Rectal smooth muscle tissue (tissue), 1 donor: ENCODE measurements at regions not wholly inside any gene's neighbourhood (a gene's known extent, or its start where the extent isn't known, plus 50 kb on each side); places are given as distances from the start of the nearest gene placed in this dataset.

Experiments
- H3K27ac ChIP-seq: one replicate; pipeline ENCODE4 v1.7.0; 2013; ENCODE audit warnings: low read depth, low read length, inconsistent platforms
- H3K27me3 ChIP-seq: one replicate; pipeline ENCODE4 v1.7.0; 2013; ENCODE audit warnings: low read length; ENCODE audit not compliant: control insufficient read depth, insufficient read depth
- H3K36me3 ChIP-seq: one replicate; pipeline ENCODE4 v1.7.0; 2013; ENCODE audit warnings: low read length; ENCODE audit not compliant: control insufficient read depth, insufficient read depth
- H3K4me1 ChIP-seq: one replicate; pipeline ENCODE4 v1.7.0; 2013; ENCODE audit warnings: low read length; ENCODE audit not compliant: control insufficient read depth, insufficient read depth
- H3K4me3 ChIP-seq: one replicate; pipeline ENCODE4 v1.7.0; 2013; ENCODE audit warnings: low read length
- H3K9ac ChIP-seq: one replicate; pipeline ENCODE4 v1.7.0; 2013; ENCODE audit warnings: low read length

GRCh38 chr2:120878970-120879369 is 143.3 kb downstream of the GLI2 start:
- Histone ChIP-seq H3K27ac (no peak overlapping the region), H3K27me3 (no peaks in the 10 kb centered on the region), H3K36me3 (no peaks in the 10 kb centered on the region), H3K4me1 (peaks cover 7% of the 10 kb centered on the region), H3K9ac (no peak overlapping the region), H3K4me3 (no peak overlapping the region)

GRCh38 chr2:120879431-120880295 is 144.0 kb downstream of the GLI2 start:
- H3K9ac ChIP-seq, result no peak overlapping the region
- H3K4me1 ChIP-seq, result peaks cover 7% of the 10 kb centered on the region
- no peak overlapping the region for H3K27ac ChIP-seq
- no peaks in the 10 kb centered on the region for H3K36me3 ChIP-seq
- no peak overlapping the region for H3K4me3 ChIP-seq
- no peaks in the 10 kb centered on the region for H3K27me3 ChIP-seq

GRCh38 chr2:120880381-120880780 is 144.7 kb downstream of the GLI2 start:
- no peak overlapping the region for H3K4me3 ChIP-seq
- H3K27me3 ChIP-seq, result no peaks in the 10 kb centered on the region
- H3K36me3 ChIP-seq, result no peaks in the 10 kb centered on the region
- H3K4me1 ChIP-seq, result peaks cover 3% of the 10 kb centered on the region
- H3K9ac ChIP-seq, result no peak overlapping the region
- H3K27ac ChIP-seq, result no peak overlapping the region

- Histone ChIP-seq H3K27ac (no peak overlapping the region), H3K36me3 (no peaks in the 10 kb centered on the region), H3K9ac (no peak overlapping the region), H3K4me1 (peaks cover 3% of the 10 kb centered on the region), H3K27me3 (no peaks in the 10 kb centered on the region), H3K4me3 (no peak overlapping the region)
Measured at GRCh38 chr2:120881981-120882788, 146.5 kb downstream of the GLI2 start.

GRCh38 chr2:120883607-120884440 is 148.2 kb downstream of the GLI2 start:
- Histone ChIP-seq H3K9ac (no peak overlapping the region), H3K4me1 (peaks cover 3% of the 10 kb centered on the region), H3K27ac (no peak overlapping the region), H3K4me3 (no peak overlapping the region), H3K27me3 (no peaks in the 10 kb centered on the region), H3K36me3 (no peaks in the 10 kb centered on the region)

GRCh38 chr2:120884472-120885290 is 149.0 kb downstream of the GLI2 start:
- Histone ChIP-seq H3K4me1 (peaks cover 3% of the 10 kb centered on the region), H3K27me3 (no peaks in the 10 kb centered on the region), H3K27ac (no peak overlapping the region), H3K4me3 (no peak overlapping the region), H3K9ac (no peak overlapping the region), H3K36me3 (no peaks in the 10 kb centered on the region)

- Histone ChIP-seq H3K4me1 (peaks cover 3% of the 10 kb centered on the region), H3K9ac (no peak overlapping the region), H3K36me3 (no peaks in the 10 kb centered on the region), H3K27me3 (no peaks in the 10 kb centered on the region), H3K27ac (no peak overlapping the region), H3K4me3 (no peak overlapping the region)
Measured at GRCh38 chr2:120885321-120885720, 149.7 kb downstream of the GLI2 start.

GRCh38 chr2:120885749-120886148 is 150.1 kb downstream of the GLI2 start:
- Histone ChIP-seq H3K27me3 (no peaks in the 10 kb centered on the region), H3K36me3 (no peaks in the 10 kb centered on the region), H3K4me3 (no peak overlapping the region), H3K27ac (no peak overlapping the region), H3K4me1 (peaks cover 3% of the 10 kb centered on the region), H3K9ac (no peak overlapping the region)

GRCh38 chr2:120886534-120887319 is 151.1 kb downstream of the GLI2 start:
- no peaks in the 10 kb centered on the region for H3K27me3 ChIP-seq
- H3K4me1 ChIP-seq, result peaks cover 3% of the 10 kb centered on the region
- no peak overlapping the region for H3K4me3 ChIP-seq
- no peaks in the 10 kb centered on the region for H3K36me3 ChIP-seq
- H3K9ac ChIP-seq, result no peak overlapping the region
- no peak overlapping the region for H3K27ac ChIP-seq

- H3K27ac ChIP-seq, result no peak overlapping the region
- H3K9ac ChIP-seq, result no peak overlapping the region
- no peaks in the 10 kb centered on the region for H3K27me3 ChIP-seq
- no peaks in the 10 kb centered on the region for H3K36me3 ChIP-seq
- H3K4me1 ChIP-seq, result no peaks in the 10 kb centered on the region
- no peak overlapping the region for H3K4me3 ChIP-seq
Measured at GRCh38 chr2:120887320-120887697, 151.6 kb downstream of the GLI2 start.

- no peaks in the 10 kb centered on the region for H3K27me3 ChIP-seq
Measured at GRCh38 chr2:120887741-120888231, 152.1 kb downstream of the GLI2 start.

More at GRCh38 chr2:120887741-120888231, 152.1 kb downstream of the GLI2 start:
- H3K9ac ChIP-seq, result no peak overlapping the region
- no peaks in the 10 kb centered on the region for H3K36me3 ChIP-seq
- H3K27ac ChIP-seq, result no peak overlapping the region
- H3K4me3 ChIP-seq, result no peak overlapping the region
- no peaks in the 10 kb centered on the region for H3K4me1 ChIP-seq
